ENCODE measurements at regions not wholly inside any gene's neighbourhood (a gene's known extent, or its start where the extent isn't known, plus 50 kb on each side); places are given as distances from the start of the nearest gene placed in this dataset.

DNA sequence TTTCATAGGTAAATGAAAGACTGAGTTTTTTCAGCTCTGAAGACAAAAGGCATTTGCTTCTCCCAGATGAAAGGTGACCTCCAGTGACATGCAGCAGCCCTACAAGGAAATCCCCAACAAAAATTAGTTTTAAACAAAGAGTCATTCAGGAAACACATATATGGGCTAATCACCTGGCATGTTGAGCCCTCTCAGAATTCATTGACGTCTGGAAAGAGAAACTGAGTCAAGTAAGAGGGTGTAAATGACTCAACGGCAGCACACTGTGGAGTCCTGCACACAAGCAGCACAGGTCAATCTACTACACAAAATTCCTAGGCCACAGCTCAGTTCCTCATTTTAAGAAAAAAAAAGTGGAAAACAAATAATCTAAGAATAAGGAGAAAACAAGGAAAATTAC lies 592.3 kb downstream of the EPHA7 start:
- Histone ChIP-seq H4K20me1 (ENCODE audit: control insufficient read depth, extremely low read depth, insufficient read depth, low read length) (no peaks in the 10 kb centered on the region), H3K4me2 (ENCODE audit: control insufficient read depth, extremely low read depth, insufficient read depth, low read depth, low read length) (no peak overlapping the region), H3K9ac (ENCODE audit: control insufficient read depth, extremely low read depth, insufficient read depth, low read length) (no peak overlapping the region), H2AFZ (ENCODE audit: control insufficient read depth, low read length) (no peak overlapping the region), H3K9me1 (ENCODE audit: control insufficient read depth, extremely low read depth, insufficient read depth, low read length) (no peaks in the 10 kb centered on the region), H3K4me1 (ENCODE audit: control insufficient read depth, extremely low read depth, insufficient read depth, low read length) (no peaks in the 10 kb centered on the region), H3K36me3 (ENCODE audit: control insufficient read depth in 2 of 2, extremely low read depth in 1 of 2, insufficient read depth in 2 of 2, low read length in 2 of 2) (no peaks in the 10 kb centered on the region), H3K27me3 (ENCODE audit: control insufficient read depth, extremely low read depth, insufficient read depth, low read length) (no peaks in the 10 kb centered on the region), H3K79me2 (ENCODE audit: control insufficient read depth, insufficient read depth, low read length) (no peaks in the 10 kb centered on the region), H3K4me3 (ENCODE audit: control insufficient read depth in 2 of 3, extremely low read depth in 1 of 3, insufficient read depth in 2 of 3, low read depth in 1 of 3, low read length in 3 of 3) (no peak overlapping the region), H3K27ac (ENCODE audit: control insufficient read depth, insufficient read depth, low read length) (no peak overlapping the region), H3K9me3 (ENCODE audit: control insufficient read depth, low read depth, low read length) (no peaks in the 10 kb centered on the region)
- DNase-seq (ENCODE audit: low read depth, low spot score) (no peak), FAIRE-seq (no peak)
- dilution Hi-C loops (cut with MboI; ENCODE audit: extremely low pct_ligation_motif_present, low sequenced_read_pairs), result no loop called here
- TF ChIP-seq, protein P1, sequence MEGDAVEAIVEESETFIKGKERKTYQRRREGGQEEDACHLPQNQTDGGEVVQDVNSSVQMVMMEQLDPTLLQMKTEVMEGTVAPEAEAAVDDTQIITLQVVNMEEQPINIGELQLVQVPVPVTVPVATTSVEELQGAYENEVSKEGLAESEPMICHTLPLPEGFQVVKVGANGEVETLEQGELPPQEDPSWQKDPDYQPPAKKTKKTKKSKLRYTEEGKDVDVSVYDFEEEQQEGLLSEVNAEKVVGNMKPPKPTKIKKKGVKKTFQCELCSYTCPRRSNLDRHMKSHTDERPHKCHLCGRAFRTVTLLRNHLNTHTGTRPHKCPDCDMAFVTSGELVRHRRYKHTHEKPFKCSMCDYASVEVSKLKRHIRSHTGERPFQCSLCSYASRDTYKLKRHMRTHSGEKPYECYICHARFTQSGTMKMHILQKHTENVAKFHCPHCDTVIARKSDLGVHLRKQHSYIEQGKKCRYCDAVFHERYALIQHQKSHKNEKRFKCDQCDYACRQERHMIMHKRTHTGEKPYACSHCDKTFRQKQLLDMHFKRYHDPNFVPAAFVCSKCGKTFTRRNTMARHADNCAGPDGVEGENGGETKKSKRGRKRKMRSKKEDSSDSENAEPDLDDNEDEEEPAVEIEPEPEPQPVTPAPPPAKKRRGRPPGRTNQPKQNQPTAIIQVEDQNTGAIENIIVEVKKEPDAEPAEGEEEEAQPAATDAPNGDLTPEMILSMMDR (optimal IDR thresholded peaks at IDR 0.05 in 1 of 3, IDR thresholded peaks at IDR 0.05 in 1 of 3, conservative IDR thresholded peaks at IDR 0.05 in 1 of 3; ENCODE audit: extremely low read depth in 1 of 3, insufficient read depth in 2 of 3, low read length in 3 of 3), result no peak
- no peak for TF ChIP-seq EZH2 (IDR thresholded peaks at IDR 0.05; ENCODE audit: low read length)

DNA sequence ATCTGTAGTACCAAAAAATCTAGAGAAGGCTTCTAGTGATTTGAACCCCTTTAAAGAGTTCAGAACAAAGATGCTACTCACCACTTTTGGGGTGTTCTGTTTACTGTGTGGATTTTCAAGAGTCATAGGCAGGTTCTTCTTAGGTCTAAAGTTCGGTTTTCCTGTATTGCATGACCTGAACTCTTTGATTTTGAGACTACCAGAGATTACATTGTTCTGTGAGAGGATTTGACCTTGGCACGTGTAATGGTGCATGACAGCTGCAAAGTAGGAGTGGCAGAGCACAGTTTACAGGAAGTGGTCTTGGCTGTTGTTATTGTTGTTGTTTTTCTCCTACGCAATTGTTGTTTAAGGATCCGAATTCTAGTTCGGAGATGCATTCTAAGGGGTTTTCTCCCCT lies 592.7 kb downstream of the EPHA7 start:
- TF ChIP-seq EZH2 (IDR thresholded peaks at IDR 0.05; ENCODE audit: low read length), result no peak
- TF ChIP-seq, protein P1 (optimal IDR thresholded peaks at IDR 0.05 in 1 of 3, IDR thresholded peaks at IDR 0.05 in 1 of 3, conservative IDR thresholded peaks at IDR 0.05 in 1 of 3; ENCODE audit: extremely low read depth in 1 of 3, insufficient read depth in 2 of 3, low read length in 3 of 3), result no peak
- H3K9ac ChIP-seq (ENCODE audit: control insufficient read depth, extremely low read depth, insufficient read depth, low read length), result no peak overlapping the region
- H3K27ac ChIP-seq (ENCODE audit: control insufficient read depth, insufficient read depth, low read length), result no peak overlapping the region
- H3K36me3 ChIP-seq (ENCODE audit: control insufficient read depth in 2 of 2, extremely low read depth in 1 of 2, insufficient read depth in 2 of 2, low read length in 2 of 2), result no peaks in the 10 kb centered on the region
- dilution Hi-C loops (cut with MboI; ENCODE audit: extremely low pct_ligation_motif_present, low sequenced_read_pairs), result no loop called here
- no peaks in the 10 kb centered on the region for H3K79me2 ChIP-seq (ENCODE audit: control insufficient read depth, insufficient read depth, low read length)
- H3K4me3 ChIP-seq (ENCODE audit: control insufficient read depth in 2 of 3, extremely low read depth in 1 of 3, insufficient read depth in 2 of 3, low read depth in 1 of 3, low read length in 3 of 3), result no peak overlapping the region
- no peaks in the 10 kb centered on the region for H3K4me1 ChIP-seq (ENCODE audit: control insufficient read depth, extremely low read depth, insufficient read depth, low read length)
- no peak for DNase-seq (ENCODE audit: low read depth, low spot score)
- no peaks in the 10 kb centered on the region for H3K27me3 ChIP-seq (ENCODE audit: control insufficient read depth, extremely low read depth, insufficient read depth, low read length)
- no peaks in the 10 kb centered on the region for H3K9me1 ChIP-seq (ENCODE audit: control insufficient read depth, extremely low read depth, insufficient read depth, low read length)
- no peak overlapping the region for H3K4me2 ChIP-seq (ENCODE audit: control insufficient read depth, extremely low read depth, insufficient read depth, low read depth, low read length)
- H3K9me3 ChIP-seq (ENCODE audit: control insufficient read depth, low read depth, low read length), result no peaks in the 10 kb centered on the region
- no peak overlapping the region for H2AFZ ChIP-seq (ENCODE audit: control insufficient read depth, low read length)
- H4K20me1 ChIP-seq (ENCODE audit: control insufficient read depth, extremely low read depth, insufficient read depth, low read length), result no peaks in the 10 kb centered on the region
- no peak for FAIRE-seq

Data from keratinocyte (primary cell).